ENCODE measurements at regions not wholly inside any gene's neighbourhood (a gene's known extent, or its start where the extent isn't known, plus 50 kb on each side); places are given as distances from the start of the nearest gene placed in this dataset.

DNA sequence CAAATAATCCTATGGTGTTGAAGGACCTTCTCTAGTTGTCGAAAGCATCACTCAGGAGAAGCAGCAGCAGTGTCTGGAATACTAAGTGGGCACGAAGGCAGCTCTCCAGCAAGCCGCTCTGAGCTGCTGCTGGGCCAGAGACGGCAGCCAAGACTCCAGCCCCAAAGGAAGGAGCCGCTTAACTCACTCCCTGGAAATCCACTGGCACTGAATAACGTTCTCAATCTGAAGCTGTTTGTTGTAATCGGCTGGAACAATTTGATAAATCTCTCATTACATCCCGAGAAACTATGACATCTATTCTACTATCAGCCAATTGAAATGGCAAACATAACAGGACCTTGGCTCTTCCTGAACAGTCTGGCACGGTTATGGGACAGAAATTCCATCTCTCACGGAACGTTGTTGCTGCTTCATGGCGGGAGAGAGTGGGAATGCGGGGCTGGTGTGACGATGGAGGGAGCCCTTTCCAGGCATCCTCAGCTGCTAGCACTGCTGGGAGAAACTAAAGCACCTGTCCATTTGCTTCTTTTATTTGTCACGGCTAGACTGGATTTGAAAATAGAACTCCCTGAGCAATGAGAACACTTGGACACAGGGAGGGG is 331.5 kb upstream of the RNF32 start:
- no peak for DNase-seq (ENCODE audit: low spot score)

DNA sequence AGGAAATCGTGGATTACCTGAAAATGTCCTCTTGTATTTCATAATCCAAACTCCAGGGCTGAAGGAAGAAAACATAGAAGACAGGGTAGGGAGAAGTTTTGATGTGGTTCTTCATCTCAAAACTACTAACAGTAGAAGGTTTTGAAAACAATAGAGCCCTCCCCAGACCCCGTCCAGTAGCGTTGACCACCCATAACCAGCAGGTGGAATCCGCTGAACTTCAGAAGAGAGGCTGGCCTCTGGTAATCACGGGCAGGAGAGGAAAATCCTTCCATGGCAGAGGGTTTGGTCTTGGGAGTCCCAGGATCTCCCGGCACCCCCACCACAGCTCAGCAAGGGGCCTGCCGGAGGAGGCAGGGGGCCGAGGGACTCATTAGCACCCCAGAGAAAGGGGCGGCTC is 333.4 kb upstream of the RNF32 start:
- DNase-seq (ENCODE audit: low spot score), result no peak

DNA sequence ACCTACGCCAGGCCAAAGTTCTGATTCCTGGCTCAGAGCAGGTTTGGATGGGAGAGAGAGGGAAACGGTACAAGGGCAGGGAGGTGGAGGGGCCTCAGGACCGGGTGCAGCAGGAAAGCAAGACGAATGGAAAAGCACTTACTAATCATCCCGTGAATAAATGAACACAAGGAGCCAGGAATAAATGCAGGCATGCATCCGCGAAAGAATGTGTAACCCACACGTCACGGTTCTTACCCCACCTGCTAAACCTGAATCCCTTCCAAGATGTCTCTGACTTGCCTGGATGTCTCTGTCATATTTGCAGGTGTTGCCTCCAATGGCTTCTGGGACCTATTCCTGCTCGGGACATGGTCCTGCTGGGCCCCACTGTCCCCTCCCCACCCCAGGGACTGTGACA is 335.2 kb upstream of the RNF32 start:
- DNase-seq (ENCODE audit: low spot score), result no peak

DNA sequence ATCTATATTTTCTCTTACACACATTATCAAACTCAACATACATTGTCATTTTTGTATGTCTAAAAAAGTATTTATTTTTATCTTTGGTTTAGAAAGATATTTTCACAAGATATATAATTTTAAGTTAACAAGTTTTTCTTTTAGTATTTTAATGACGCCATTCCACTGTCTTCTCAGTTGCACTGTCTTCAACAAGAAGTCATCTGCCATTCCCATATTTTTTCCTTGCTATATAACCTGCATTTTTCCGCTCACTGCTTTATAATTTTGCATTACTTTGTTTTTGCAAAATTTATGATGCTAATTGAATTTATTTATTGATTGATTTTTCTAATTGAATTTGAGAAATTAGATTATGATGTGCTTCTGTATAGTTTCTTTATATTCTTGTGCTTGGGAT is 357.8 kb upstream of the RNF32 start:
- DNase-seq (ENCODE audit: low spot score), result no peak

DNA sequence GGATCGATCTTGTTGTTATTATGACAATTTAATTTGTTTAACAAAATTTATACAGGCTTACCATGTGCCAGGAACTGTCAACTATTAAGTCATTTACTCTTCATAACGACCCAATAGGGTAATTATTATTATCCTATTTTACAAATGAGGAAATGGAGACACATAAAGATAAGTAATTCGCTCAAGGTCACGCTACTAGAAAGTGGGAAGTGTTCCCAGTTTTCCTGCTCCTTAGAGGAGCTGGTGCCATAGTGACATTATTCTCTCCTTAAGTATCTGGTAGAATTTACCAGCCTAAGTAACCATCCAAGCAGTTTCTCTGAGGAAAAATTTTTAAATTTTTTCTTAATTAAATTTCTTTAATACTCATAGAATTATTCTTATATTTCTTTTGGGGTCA is 360.9 kb upstream of the RNF32 start:
- DNase-seq (ENCODE audit: low spot score), result no peak

DNA sequence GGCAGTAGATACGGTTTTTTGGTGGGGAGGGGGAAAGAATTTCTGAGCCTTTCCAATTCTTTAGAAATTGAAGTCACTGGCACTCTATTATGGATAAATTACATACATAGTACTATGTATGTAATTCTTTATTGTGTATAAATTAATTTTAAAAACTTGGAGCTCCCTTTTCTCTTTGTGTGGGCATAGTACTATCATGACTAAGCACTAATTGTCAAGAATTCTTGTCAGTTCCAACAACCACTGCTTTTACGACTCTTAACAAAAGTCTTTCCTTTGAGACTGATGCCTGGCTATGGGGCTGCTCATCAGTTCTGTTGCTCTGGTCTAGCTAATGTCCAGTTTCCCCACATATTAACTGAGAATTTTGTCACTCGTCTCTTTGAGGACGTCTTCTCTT is 365.3 kb upstream of the RNF32 start:
- no peak for DNase-seq (ENCODE audit: low spot score)

DNA sequence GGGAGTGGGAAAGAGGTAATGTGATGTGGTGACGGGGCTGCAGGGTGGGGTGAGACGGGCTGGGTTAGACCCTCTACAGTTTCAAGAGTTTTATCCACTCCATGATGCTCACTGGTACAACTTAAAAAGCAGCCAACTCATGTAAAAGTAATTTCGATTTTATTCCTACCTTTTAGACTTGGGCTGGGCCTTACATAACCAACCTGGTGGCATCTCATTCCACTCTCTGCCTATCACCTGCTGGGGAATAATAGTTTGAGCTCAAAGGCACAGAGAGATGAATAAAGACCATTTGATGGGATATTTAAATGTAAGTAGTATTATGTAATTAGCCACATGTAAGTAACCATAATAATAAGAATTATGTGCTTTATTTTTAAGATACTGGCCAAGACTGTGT is 366.0 kb upstream of the RNF32 start:
- DNase-seq (ENCODE audit: low spot score), result no peak

DNA sequence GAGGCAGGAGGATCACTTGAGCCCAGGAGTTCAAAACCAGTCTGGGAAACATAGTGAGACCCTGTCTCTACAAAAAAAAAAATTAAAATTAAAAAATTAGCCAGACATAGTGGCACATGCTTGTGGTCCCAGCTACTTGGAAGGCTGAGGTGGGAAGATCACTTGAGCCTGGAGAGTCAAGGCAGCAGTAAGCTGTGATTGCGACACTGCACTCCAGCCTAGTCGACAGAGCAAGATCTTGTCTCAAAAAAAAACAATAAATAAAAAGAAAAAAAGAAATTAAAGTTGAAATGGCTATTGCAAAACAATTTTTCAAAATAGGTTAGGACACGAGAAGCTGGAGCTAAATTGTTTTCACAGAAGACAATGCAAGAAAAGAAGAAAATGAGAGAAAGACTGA is 379.0 kb upstream of the RNF32 start:
- no peak for DNase-seq (ENCODE audit: low spot score)

DNA sequence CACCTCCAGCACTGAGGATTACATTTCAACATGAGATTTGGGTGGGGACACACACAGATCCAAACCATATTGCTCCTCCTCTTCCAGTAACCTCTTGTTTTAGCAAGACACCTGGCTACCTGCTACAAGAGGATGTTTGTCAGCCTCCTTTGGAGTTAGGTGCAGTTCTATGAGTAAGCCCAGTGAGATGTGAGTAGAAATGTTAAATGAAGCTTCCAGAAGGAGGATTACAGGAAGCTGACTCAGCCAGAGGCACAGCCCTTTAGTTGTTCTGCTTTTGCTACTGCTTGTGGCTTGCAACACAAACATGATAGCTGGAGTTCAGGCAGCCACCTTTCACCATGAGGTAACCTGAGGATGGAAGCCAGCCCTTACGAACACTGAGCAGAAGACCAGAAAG is 382.7 kb upstream of the RNF32 start:
- DNase-seq (ENCODE audit: low spot score), result no peak

DNA sequence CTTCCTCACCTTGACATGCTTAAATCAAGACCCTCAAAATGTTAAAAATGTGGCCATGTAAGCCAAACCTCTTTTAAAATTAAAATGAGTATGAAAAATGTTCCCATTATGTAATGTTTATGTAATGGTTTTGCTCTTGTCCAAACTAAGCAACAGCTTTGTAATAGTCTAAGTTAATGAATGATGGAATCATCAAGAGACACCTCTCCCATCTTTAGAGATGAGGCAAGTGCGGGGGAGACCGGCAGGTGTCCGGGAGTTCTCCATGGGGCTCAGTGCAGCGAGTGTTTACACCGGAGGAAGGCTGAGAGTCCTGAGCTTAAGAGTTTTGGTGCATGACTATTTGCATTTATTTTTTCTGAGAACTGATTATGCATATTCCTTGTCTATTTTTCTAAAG is 384.9 kb upstream of the RNF32 start:
- no peak for DNase-seq (ENCODE audit: low spot score)

DNA sequence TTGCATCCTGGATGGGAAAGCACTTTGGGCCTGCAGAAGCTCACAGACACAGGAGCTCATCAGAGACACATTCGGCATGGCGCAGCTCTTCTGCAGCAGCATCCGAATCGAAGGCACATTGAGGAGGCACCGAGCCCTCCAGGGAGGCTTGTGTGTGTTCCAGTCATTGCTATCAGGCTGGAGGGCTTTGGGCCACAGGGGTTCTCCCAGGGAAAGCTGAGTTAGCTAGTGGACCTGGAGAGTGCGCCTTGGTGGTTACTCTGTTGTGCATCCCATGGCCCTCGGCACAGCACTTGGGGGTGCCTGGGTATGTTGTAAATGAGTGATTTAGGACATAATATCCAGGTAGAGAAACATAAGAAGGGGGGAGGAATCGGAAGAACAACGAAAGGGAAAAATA is 388.7 kb upstream of the RNF32 start:
- no peak for DNase-seq (ENCODE audit: low spot score)

DNA sequence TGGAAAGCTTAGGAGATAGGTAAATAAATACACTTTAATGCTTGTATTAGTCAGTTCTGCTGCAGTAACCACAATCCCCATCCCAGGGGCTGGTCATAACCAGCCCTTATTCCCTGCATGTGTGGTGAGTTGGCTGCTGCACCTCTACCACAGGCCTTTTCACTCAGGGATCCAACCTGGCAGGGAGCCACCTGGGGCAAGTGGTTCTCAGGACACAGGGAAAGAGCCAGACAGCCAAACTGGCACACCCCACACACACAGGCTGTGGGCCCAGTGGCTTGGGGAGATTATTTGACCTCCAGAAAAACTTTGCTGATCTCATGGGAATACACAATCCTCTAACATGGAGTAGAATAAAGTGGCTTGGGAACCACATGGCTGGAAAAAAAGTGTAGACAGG is 400.0 kb upstream of the RNF32 start:
- DNase-seq (ENCODE audit: low spot score), result no peak

DNA sequence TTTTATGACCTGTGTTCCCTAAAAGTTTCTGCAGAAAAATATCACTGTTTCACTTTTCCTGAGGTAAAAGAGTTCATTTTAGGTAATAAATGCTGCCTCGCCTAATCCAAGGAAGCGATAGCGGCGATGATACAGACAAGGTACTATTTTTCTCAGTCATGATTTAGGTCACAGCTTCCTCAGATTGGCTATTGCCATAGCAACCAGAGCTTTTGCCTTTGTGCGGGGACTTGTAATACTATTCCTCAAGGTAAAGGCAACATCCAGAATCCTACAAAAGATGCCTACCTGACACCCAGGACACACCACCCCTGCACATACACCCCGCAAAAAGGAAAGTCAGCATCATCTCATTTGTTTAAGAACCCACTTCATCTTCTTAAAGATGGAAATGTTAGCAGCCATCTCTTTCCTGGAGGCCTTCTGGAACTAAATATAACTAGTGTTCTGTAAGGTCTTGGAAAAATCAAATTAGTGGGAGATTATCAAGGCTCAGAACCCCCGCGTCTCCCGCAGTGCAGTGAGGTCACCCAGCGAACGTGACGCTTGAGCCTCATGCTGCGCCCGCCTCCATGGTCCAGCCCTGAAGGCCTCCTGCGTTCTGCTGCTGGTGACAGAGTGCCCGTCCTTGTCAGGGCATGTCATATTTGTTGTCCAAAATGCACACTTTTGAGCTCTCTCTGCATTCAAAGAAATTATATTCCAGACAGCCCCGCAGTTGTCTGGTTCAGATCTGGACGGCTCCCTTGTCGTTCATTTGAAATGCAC is 402.0 kb upstream of the RNF32 start:
- DNase-seq (ENCODE audit: low spot score), result no peak

DNA sequence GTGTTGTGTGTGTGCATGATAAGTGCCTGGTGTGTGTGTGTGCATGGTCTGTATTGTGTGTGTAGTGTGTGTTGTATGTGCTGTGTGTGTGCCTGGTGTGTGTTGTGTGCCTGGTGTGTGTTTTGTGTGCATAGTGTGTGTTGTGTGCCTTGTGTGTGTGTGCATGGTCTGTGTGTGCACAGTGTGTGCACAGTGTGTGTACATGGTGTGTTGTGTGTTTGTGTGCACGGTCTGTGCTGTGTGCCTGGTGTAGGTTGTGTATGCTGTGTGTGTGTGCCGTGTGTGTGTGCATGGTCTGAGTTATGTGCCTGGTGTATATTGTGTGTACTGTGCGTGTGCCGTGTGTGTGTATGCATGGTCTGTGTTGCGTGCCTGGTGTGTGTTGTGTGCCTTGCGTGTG is 403.0 kb upstream of the RNF32 start:
- no peak for DNase-seq (ENCODE audit: low spot score)

DNA sequence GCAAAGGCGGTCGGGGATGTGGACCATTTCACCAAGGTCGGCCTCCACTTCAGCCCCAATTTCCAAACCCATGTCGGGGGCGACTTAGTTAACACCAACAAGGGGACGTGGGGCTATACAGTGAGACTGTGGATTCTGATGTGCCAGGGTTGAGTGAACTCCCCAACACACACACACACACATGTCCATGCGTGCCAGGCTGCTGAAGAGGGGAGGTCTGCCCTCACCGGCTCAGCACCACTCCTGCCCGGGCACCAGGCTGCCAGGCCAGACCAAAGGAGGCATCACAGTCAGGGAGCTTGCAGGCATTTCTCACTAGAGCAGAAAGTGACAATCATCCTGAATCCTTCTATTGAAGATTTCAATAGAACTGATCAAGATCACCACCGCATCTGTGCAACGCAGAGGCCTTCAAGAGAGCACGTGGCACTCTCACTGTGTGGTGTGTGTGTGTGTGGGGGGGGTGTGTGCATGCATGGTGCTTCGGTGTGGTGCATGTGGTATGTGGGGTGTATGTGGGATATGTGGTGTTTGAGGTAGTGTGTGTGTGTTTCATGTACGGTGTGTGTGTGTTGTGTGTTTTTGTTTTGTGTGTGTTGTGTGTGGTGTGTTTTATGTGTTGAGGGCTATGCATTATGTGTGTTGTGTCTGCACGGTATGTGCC is 403.5 kb upstream of the RNF32 start:
- no peak for DNase-seq (ENCODE audit: low spot score)

DNA sequence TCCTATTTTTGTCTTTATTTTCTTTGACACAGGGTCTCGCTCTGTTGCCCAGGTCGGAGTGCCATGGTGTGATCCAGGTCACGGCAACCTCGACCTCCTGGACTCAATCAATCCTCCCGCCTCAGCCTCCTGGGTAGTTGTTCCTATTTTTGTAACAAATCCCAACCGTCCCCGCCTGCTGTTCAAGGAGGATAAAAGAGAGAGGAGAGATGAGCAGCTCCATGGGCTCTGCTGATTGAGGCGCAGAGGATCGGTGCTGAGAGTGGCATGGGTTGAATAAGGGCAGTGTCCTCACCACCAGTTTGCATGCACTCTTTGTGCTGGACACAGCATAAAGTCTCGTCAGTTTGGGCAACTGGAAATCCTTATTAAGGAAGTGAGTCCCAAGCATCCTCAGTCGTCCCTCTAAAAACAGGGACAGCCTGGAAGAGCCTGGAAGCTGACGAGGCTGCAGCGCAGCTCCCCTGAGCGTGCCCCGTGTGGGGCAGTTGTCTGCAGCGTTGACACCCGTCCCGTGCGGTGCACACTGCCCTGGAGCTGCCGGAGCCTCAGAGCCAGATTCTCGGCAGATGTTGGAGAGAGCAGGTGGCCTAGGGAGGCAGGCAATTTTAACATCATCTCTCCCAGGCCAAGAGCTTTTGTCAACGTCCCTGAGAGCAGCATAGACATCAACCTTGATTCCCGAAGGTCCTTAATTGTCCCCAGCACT is 404.2 kb upstream of the RNF32 start:
- no peak for DNase-seq (ENCODE audit: low spot score)

DNA sequence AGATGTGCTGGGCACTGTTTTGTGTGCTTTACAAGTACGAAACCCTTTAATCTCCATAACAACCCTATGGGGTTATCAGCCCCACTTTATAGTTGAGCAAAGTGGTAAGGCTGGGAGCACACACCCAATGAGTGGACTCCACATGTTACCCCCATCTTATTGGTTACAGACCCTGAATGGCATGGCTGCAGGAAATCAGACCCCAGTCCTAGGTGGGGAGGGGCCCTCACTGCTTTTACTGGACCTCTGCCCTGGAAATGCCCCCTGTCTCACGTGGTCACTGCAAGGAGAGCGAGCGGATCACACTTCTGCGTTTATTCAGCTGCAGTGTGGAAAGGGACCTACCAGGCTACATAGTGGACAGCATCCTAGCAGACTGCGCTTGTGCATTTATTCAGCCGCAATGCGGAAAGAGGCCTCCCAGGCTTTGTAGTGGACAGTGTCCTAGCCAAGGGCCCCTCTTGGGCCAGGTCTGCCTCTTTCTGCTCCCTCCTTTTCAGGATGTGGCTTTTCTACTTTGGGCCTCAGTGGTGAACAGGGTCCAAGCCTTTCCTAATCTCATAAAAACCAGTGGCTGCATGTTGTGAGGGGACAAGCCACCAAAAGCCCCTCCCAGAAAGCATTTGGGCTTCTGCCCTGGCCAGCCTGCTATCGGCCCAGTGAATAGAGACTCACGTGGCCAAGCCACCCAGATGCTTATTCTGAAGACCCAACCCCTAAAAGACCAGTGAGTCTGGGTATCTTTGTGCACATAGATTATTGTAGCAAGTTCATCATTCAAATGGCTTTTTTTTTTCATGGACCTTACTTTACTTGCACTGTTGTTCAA is 405.7 kb upstream of the RNF32 start:
- DNase-seq (ENCODE audit: low spot score), result no peak

DNA sequence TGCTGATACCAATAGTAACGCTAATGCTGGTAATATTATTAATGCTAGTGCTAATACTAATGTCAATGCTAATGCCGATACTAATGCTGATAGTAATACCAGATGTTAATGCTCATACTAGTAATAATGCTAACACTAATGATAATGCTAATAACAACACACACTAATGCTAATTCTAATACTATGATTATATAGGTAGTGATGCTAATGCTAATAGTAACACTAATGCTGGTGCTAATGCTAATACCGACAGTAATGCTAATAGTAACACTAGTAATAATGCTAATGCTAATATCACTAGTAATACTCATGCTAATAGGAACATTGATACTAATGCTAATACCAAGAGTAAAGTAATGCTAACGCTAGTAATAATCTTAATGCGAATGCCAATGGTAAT is 406.4 kb upstream of the RNF32 start:
- no peak for DNase-seq (ENCODE audit: low spot score)

DNA sequence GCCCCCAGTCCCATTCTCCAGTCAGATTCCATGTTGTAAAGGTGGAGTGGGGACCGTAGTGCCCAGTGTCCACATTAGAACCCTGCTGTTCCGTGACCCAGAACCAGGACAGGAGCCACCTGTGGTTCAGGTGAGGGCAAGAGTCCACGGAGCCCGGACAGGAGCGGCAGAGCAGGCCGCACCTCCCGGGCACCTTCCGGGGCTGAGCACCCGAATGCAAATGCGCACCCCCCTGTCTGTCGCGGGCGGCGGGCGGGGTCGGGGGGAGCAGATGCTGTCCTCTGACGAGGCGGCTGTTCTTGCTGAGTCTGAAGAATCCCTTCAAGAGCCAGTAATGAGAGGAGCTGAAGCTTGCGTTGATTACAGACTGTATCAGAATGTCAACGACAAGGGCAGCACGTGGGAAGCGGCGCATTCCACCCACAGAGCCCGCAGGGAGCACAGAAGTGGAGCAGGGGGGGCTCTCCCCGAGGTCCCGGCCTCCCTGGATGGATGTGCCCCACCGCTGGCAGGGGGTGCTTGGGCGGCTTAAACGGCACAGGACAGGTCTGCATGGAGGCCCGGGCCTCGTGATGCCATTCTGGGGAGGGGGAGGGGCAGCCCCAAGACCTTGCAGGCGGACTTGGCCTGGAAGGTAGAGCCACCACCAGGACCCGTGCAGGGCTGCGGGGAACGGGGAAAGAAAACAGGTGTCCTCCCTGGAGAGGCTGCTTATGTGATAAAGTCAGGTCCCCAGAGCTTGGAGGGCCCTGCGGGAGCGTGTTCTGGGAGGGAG is 407.5 kb upstream of the RNF32 start:
- no peak for DNase-seq (ENCODE audit: low spot score)

DNA sequence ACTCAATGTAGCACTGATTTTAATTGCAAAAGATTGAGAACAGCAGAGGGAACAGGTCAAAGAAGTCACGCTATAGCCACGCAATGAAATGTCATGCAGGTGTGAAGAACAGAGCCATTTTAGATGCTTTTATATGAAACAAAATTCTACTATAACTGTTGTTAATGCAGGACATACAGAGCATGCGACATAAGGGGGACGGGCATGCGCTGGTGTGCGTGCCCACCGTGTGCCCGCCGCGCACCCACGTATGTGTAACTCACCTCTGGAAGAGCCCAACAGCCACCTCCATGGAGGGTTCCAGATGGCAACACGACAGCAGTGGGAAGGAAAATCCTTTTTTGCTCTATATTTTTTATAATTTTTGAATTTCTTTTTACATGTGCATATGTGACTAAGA is 410.0 kb upstream of the RNF32 start:
- DNase-seq (ENCODE audit: low spot score), result no peak

DNA sequence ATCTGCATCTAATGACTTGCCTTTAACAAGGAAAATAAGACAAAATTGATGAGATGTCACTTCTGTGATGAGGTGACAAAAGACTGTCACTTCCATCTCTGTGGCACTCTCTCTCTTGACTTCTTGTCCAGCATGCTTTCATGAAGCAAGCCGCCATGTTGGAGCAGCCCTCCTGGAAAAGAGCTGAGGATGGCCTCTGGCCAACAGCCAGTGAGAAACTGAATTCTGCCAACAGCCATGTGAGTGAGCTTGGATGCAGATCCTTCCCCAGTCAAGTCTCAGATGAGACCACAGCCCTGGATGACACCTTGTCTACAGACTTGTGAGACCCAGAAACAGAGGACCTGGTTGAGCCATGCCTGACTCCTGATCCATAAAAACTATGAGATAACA is 412.6 kb upstream of the SHH start:
- DNase-seq (ENCODE audit: low spot score), result no peak
